NCI-H524 treated with DMSO at 0.1 percent for 48 hours (cell line): ENCODE measurements at regions not wholly inside any gene's neighbourhood (a gene's known extent, or its start where the extent isn't known, plus 50 kb on each side); places are given as distances from the start of the nearest gene placed in this dataset.
"Not testable (repeated sequence)": the region's sequence is repeated elsewhere in the genome, so short reads cannot be mapped to it uniquely, and the experiment has no call there.

ENCODE experiments used
- DNase-seq: peaks from one replicate; lab custom pipeline; 2025; lab: John Stamatoyannopoulos, UW

GRCh38 chr20:56769921-56770600 is 141.0 kb downstream of the TFAP2C start:
- DNase-seq: no peak

GRCh38 chr20:56773749-56774148 is 144.6 kb downstream of the TFAP2C start:
- no peak for DNase-seq

- no peak for DNase-seq
Measured at GRCh38 chr20:56774873-56775272, 145.8 kb downstream of the TFAP2C start.

GRCh38 chr20:56776345-56776744 is 147.2 kb downstream of the TFAP2C start:
- DNase-seq: no peak

- no peak for DNase-seq
Measured at GRCh38 chr20:56778765-56779195, 149.7 kb downstream of the TFAP2C start.

GRCh38 chr20:56779452-56780143 is 150.5 kb downstream of the TFAP2C start:
- DNase-seq: no peak

GRCh38 chr20:56780266-56780665 is 151.2 kb downstream of the TFAP2C start:
- no peak for DNase-seq

- no peak for DNase-seq
Measured at GRCh38 chr20:56781108-56781739, 152.1 kb downstream of the TFAP2C start.

GRCh38 chr20:56781987-56782560 is 153.0 kb downstream of the TFAP2C start:
- DNase-seq: not testable (repeated sequence)

- DNase-seq: not testable (repeated sequence)
Measured at GRCh38 chr20:56782814-56783213, 153.7 kb downstream of the TFAP2C start.

- DNase-seq: no peak
Measured at GRCh38 chr20:56783826-56784225, 154.7 kb downstream of the TFAP2C start.

GRCh38 chr20:56786503-56786902 is 157.4 kb downstream of the TFAP2C start:
- DNase-seq: no peak

GRCh38 chr20:56788041-56788670 is 159.1 kb downstream of the TFAP2C start:
- no peak for DNase-seq

GRCh38 chr20:56788671-56789610 is 159.8 kb downstream of the TFAP2C start:
- no peak for DNase-seq

- no peak for DNase-seq
Measured at GRCh38 chr20:56793916-56794315, 164.8 kb downstream of the TFAP2C start.

- no peak for DNase-seq
Measured at GRCh38 chr20:56795492-56795891, 166.4 kb downstream of the TFAP2C start.

GRCh38 chr20:56796345-56796744 is 167.2 kb downstream of the TFAP2C start:
- no peak for DNase-seq

GRCh38 chr20:56797023-56797422 is 167.9 kb downstream of the TFAP2C start:
- DNase-seq: no peak

- DNase-seq: no peak
Measured at GRCh38 chr20:56798634-56799033, 169.5 kb downstream of the TFAP2C start.

GRCh38 chr20:56799187-56799586 is 170.1 kb downstream of the TFAP2C start:
- DNase-seq: no peak

GRCh38 chr20:56800088-56800487 is 171.0 kb downstream of the TFAP2C start:
- DNase-seq: no peak
